VCaP (cell line): ENCODE measurements at regions not wholly inside any gene's neighbourhood (a gene's known extent, or its start where the extent isn't known, plus 50 kb on each side); places are given as distances from the start of the nearest gene placed in this dataset.

Source experiments
- H3K27ac ChIP-seq: fragments of 450-650 bp; 2 replicates; pipeline ENCODE4 v1.5.1; 2017
- CTCF ChIP-seq: fragments of 450-650 bp; conservative IDR thresholded peaks from 2 replicates; pipeline ENCODE4 v1.5.1; 2017; ENCODE audit warnings: mild to moderate bottlenecking, moderate library complexity

- no peak overlapping the region for H3K27ac ChIP-seq
- no peak for TF ChIP-seq CTCF
These were observed 102.7 kb upstream of the MLIP start for GRCh38 chr6:54008589-54008988.

GRCh38 chr6:54009052-54009654 lies 102.1 kb upstream of the MLIP start:
- no peak for TF ChIP-seq CTCF
- H3K27ac ChIP-seq, result no peak overlapping the region

GRCh38 chr6:54010340-54011276 lies 100.6 kb upstream of the MLIP start:
- no peak overlapping the region for H3K27ac ChIP-seq
- no peak for TF ChIP-seq CTCF

GRCh38 chr6:54011277-54011648 lies 100.0 kb upstream of the MLIP start:
- TF ChIP-seq CTCF, result no peak
- H3K27ac ChIP-seq, result no peak overlapping the region

GRCh38 chr6:54013966-54014365 lies 97.3 kb upstream of the MLIP start:
- H3K27ac ChIP-seq, result no peak overlapping the region
- no peak for TF ChIP-seq CTCF

- no peak for TF ChIP-seq CTCF
- no peak overlapping the region for H3K27ac ChIP-seq
These were observed 96.8 kb upstream of the MLIP start for GRCh38 chr6:54014440-54014839.

GRCh38 chr6:54017877-54018276 lies 93.4 kb upstream of the MLIP start:
- TF ChIP-seq CTCF, result no peak

More at GRCh38 chr6:54017877-54018276, 93.4 kb upstream of the MLIP start:
- no peak overlapping the region for H3K27ac ChIP-seq
